ENCODE measurements at regions not wholly inside any gene's neighbourhood (a gene's known extent, or its start where the extent isn't known, plus 50 kb on each side); places are given as distances from the start of the nearest gene placed in this dataset.

GRCh38 chr1:30508175-30508448, 215.3 kb downstream of the MATN1 start:
- CTCF ChIA-PET = no interaction called here
- POLR2A ChIA-PET = no interaction called here
- no peak for TF ChIP-seq TARDBP (IDR thresholded peaks at IDR 0.05)
- no peak for TF ChIP-seq SUZ12 (IDR thresholded peaks at IDR 0.05)
- no peak for TF ChIP-seq NFRKB (IDR thresholded peaks at IDR 0.05)
- no peak for TF ChIP-seq BHLHE40 (IDR thresholded peaks at IDR 0.05; ENCODE audit: borderline replicate concordance)
- no peak for TF ChIP-seq HDGF (IDR thresholded peaks at IDR 0.05; ENCODE audit: borderline replicate concordance)
- TF ChIP-seq L3MBTL2 (conservative IDR thresholded peaks at IDR 0.05) = no peak
- TF ChIP-seq SP1 (IDR thresholded peaks at IDR 0.05) = no peak
- DNase-seq (ENCODE audit: extremely low spot score) = no peak

GRCh38 chr1:30507401-30508174, 215.8 kb downstream of the MATN1 start:
- DNase-seq (ENCODE audit: extremely low spot score) = peak; percentile 6
- TF ChIP-seq CTBP1 (IDR thresholded peaks at IDR 0.05; ENCODE audit: borderline replicate concordance) (no peak), LEF1 (IDR thresholded peaks at IDR 0.05; ENCODE audit: borderline replicate concordance) (no peak), NFRKB (IDR thresholded peaks at IDR 0.05) (no peak)
- ChIA-PET CTCF (no interaction called here), POLR2A (no interaction called here)

GRCh38 chr1:30507016-30507312, 216.4 kb downstream of the MATN1 start:
- TF ChIP-seq NFRKB (IDR thresholded peaks at IDR 0.05) = no peak
- no peak for TF ChIP-seq FOXA1 (IDR thresholded peaks at IDR 0.05)
- TF ChIP-seq SUZ12 (IDR thresholded peaks at IDR 0.05) = no peak
- no peak for TF ChIP-seq LEF1 (IDR thresholded peaks at IDR 0.05; ENCODE audit: borderline replicate concordance)
- no peak for TF ChIP-seq PKNOX1 (IDR thresholded peaks at IDR 0.05)
- TF ChIP-seq TARDBP (IDR thresholded peaks at IDR 0.05) = no peak
- no peak for TF ChIP-seq ELF4 (IDR thresholded peaks at IDR 0.05)
- no peak for TF ChIP-seq CTBP1 (IDR thresholded peaks at IDR 0.05; ENCODE audit: borderline replicate concordance)
- no peak for TF ChIP-seq FOXM1 (IDR thresholded peaks at IDR 0.05; ENCODE audit: borderline replicate concordance)
- TF ChIP-seq HDGF (IDR thresholded peaks at IDR 0.05; ENCODE audit: borderline replicate concordance) = no peak
- TF ChIP-seq SP1 (IDR thresholded peaks at IDR 0.05) = no peak
- TF ChIP-seq ZNF384 (IDR thresholded peaks at IDR 0.05) = no peak
- no peak for TF ChIP-seq FOXK2 (IDR thresholded peaks at IDR 0.05)
- no peak for TF ChIP-seq L3MBTL2 (conservative IDR thresholded peaks at IDR 0.05)
- ChIA-PET POLR2A (no interaction called here), CTCF (no interaction called here)
- no peak for DNase-seq (ENCODE audit: extremely low spot score)

- no peak for TF ChIP-seq FOXA1 (IDR thresholded peaks at IDR 0.05)
- no peak for TF ChIP-seq PKNOX1 (IDR thresholded peaks at IDR 0.05)
- TF ChIP-seq CTBP1 (IDR thresholded peaks at IDR 0.05; ENCODE audit: borderline replicate concordance) = no peak
- TF ChIP-seq FOXK2 (IDR thresholded peaks at IDR 0.05) = no peak
- TF ChIP-seq ELF4 (IDR thresholded peaks at IDR 0.05) = no peak
- TF ChIP-seq BHLHE40 (IDR thresholded peaks at IDR 0.05; ENCODE audit: borderline replicate concordance) = no peak
- TF ChIP-seq TARDBP (IDR thresholded peaks at IDR 0.05) = no peak
- no peak for TF ChIP-seq L3MBTL2 (conservative IDR thresholded peaks at IDR 0.05)
- TF ChIP-seq LEF1 (IDR thresholded peaks at IDR 0.05; ENCODE audit: borderline replicate concordance) = no peak
- no peak for TF ChIP-seq ARNT (IDR thresholded peaks at IDR 0.05)
- TF ChIP-seq HDGF (IDR thresholded peaks at IDR 0.05; ENCODE audit: borderline replicate concordance) = no peak
- TF ChIP-seq SP1 (IDR thresholded peaks at IDR 0.05) = no peak
- no peak for TF ChIP-seq SUZ12 (IDR thresholded peaks at IDR 0.05)
- TF ChIP-seq FOXM1 (IDR thresholded peaks at IDR 0.05; ENCODE audit: borderline replicate concordance) = no peak
- no peak for TF ChIP-seq ZNF384 (IDR thresholded peaks at IDR 0.05)
- TF ChIP-seq NFRKB (IDR thresholded peaks at IDR 0.05) = no peak
- ChIA-PET CTCF (no interaction called here), POLR2A (no interaction called here)
- DNase-seq (ENCODE audit: extremely low spot score) = no peak
These were observed 216.9 kb downstream of the MATN1 start for GRCh38 chr1:30506291-30507015.

- no peak for DNase-seq (ENCODE audit: extremely low spot score)
- TF ChIP-seq CTBP1 (IDR thresholded peaks at IDR 0.05; ENCODE audit: borderline replicate concordance) = no peak
- no peak for TF ChIP-seq ELF4 (IDR thresholded peaks at IDR 0.05)
- no peak for TF ChIP-seq TARDBP (IDR thresholded peaks at IDR 0.05)
- TF ChIP-seq ZNF384 (IDR thresholded peaks at IDR 0.05) = no peak
- TF ChIP-seq FOXM1 (IDR thresholded peaks at IDR 0.05; ENCODE audit: borderline replicate concordance) = no peak
- no peak for TF ChIP-seq FOXA1 (IDR thresholded peaks at IDR 0.05)
- TF ChIP-seq HDGF (IDR thresholded peaks at IDR 0.05; ENCODE audit: borderline replicate concordance) = no peak
- no peak for TF ChIP-seq BHLHE40 (IDR thresholded peaks at IDR 0.05; ENCODE audit: borderline replicate concordance)
- TF ChIP-seq NFRKB (IDR thresholded peaks at IDR 0.05) = no peak
- TF ChIP-seq PKNOX1 (IDR thresholded peaks at IDR 0.05) = no peak
- TF ChIP-seq FOXK2 (IDR thresholded peaks at IDR 0.05) = no peak
- no peak for TF ChIP-seq SUZ12 (IDR thresholded peaks at IDR 0.05)
- POLR2A ChIA-PET = no interaction called here
- CTCF ChIA-PET = no interaction called here
These were observed 217.5 kb downstream of the MATN1 start for GRCh38 chr1:30505853-30506252.

GRCh38 chr1:30492451-30492850, 230.9 kb downstream of the MATN1 start:
- no peak for DNase-seq (ENCODE audit: extremely low spot score)
- ChIA-PET CTCF (no interaction called here), POLR2A (no interaction called here)
- no peak for TF ChIP-seq HDGF (IDR thresholded peaks at IDR 0.05; ENCODE audit: borderline replicate concordance)
- TF ChIP-seq SUZ12 (IDR thresholded peaks at IDR 0.05) = no peak
- no peak for TF ChIP-seq FOXM1 (IDR thresholded peaks at IDR 0.05; ENCODE audit: borderline replicate concordance)
- no peak for TF ChIP-seq FOXK2 (IDR thresholded peaks at IDR 0.05)
- TF ChIP-seq TARDBP (IDR thresholded peaks at IDR 0.05) = no peak
- no peak for TF ChIP-seq NFRKB (IDR thresholded peaks at IDR 0.05)
- TF ChIP-seq CTBP1 (IDR thresholded peaks at IDR 0.05; ENCODE audit: borderline replicate concordance) = no peak
- TF ChIP-seq BHLHE40 (IDR thresholded peaks at IDR 0.05; ENCODE audit: borderline replicate concordance) = no peak
- no peak for TF ChIP-seq ELF4 (IDR thresholded peaks at IDR 0.05)
- TF ChIP-seq PKNOX1 (IDR thresholded peaks at IDR 0.05) = no peak
- TF ChIP-seq ZNF384 (IDR thresholded peaks at IDR 0.05) = no peak
- TF ChIP-seq LEF1 (IDR thresholded peaks at IDR 0.05; ENCODE audit: borderline replicate concordance) = no peak
- TF ChIP-seq SP1 (IDR thresholded peaks at IDR 0.05) = no peak
- TF ChIP-seq L3MBTL2 (conservative IDR thresholded peaks at IDR 0.05) = no peak
- TF ChIP-seq FOXA1 (IDR thresholded peaks at IDR 0.05) = no peak
- no peak for TF ChIP-seq ARNT (IDR thresholded peaks at IDR 0.05)
